HG02759 (cell line): ENCODE measurements at regions not wholly inside any gene's neighbourhood (a gene's known extent, or its start where the extent isn't known, plus 50 kb on each side); places are given as distances from the start of the nearest gene placed in this dataset.
"Not testable (repeated sequence)": the region's sequence is repeated elsewhere in the genome, so short reads cannot be mapped to it uniquely, and the experiment has no call there.

Experiments
- ATAC-seq: cut with Tn5 transposase; IDR thresholded peaks from one replicate; pipeline ENCODE4 v1.9.1; 2021; ENCODE audit warnings: mild to moderate bottlenecking, moderate library complexity; ENCODE audit not compliant: unreplicated experiment

GRCh38 chr2:106293271-106293783 lies 99.2 kb upstream of the UXS1 start:
- ATAC-seq: no peak

GRCh38 chr2:106292627-106293026 lies 98.5 kb upstream of the UXS1 start:
- no peak for ATAC-seq

DNA sequence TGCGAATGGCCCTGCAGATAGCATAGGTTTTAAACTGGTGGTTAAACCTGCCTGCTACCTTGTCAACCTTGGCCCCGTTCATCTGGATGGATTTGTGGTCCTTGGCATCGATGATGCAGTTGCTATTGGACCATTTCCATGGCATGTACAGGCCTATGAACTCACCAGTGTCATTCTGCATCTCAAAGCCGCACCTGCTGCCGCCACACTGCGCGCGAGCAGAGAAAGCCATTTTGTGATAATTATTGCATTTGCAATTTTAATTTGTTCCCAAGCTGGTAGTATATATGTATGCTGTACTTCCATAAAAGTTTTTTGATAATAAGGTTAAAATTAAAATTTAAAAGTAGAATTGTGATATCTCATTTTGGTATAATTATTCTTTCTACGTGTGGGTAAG lies 94.8 kb upstream of the UXS1 start:
- ATAC-seq: no peak

- ATAC-seq: no peak
Measured at GRCh38 chr2:106285237-106285829, 91.2 kb upstream of the UXS1 start.

GRCh38 chr2:106284691-106285202 lies 90.6 kb upstream of the UXS1 start:
- ATAC-seq: no peak

- ATAC-seq: no peak
Measured at GRCh38 chr2:106284255-106284654, 90.2 kb upstream of the UXS1 start.

DNA sequence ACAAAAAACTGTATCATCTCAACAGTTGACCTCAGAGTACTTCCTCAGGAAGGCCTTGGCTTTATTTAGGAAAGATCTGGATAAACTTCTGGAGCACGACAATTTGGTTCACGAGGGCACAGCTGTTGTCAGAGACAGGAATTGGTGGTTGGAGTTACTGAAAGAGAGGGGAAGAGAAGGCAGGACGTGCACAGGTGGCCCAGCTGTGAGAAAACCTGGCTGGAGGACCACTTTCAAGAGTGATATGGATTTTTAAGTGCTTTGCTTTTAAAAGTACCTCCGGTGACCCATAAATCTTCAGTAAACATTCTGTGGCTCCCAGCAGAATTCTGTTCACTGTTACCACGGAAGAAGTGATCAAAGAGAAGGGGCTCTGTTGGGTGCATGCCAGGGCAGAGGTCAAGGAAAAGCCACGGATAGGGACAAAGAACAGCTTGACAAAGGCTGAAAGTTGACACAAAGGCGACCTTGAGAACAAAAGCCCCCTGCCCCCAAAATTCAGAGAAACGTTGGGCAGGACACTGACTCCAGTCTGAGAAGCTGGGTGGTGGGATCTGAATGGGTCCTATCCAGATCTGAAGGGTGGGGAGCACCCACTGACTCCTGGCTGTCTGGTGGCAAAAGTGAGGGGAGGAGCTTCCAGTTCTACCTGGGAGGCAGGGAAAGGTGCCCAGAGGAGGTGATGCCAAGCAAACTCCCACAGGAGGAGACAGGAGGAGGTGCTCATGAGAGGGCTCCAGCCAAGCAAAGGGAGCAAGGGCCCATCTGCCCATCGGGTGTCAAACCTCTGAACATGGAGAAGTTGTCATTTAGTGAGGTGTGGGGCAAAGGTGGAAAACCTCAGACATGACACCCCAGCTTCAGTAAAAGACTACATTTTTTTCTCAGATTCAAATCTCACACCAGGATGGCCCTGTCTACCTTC lies 89.4 kb upstream of the UXS1 start:
- not testable (repeated sequence) for ATAC-seq

DNA sequence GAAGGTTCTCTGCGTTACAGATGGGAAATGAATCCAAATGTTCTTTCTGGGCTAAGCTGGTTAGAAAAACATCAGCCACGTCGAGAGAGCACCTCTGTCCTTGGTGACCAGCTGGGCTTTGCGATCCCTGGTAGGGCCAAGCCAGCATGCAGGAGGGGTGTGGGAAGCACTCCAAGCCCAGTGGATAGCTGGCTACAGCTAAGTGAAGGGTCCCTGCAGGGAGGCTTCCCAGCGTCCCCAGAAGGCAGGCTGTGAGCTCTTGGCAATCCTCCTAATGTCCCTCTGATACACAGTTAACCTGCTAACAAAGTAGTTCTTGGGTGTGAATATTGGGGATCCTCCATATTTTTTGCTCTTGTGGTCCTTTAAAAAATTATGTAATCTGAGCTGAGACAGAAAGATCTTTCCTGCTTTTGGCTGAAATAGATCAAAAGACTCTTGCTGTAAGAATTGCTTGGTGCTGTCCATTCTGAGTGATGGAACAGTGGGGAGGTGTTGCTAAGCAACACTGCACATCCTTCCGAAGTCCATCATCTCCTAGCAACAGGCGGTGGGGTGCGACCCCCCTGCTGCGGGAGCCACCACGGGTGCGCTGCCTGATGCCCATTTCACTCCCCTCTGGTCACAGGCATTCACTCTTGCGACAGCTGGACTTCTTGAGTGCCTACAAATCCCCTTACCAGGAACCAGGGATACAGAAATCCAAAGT lies 88.5 kb upstream of the UXS1 start:
- no peak for ATAC-seq

DNA sequence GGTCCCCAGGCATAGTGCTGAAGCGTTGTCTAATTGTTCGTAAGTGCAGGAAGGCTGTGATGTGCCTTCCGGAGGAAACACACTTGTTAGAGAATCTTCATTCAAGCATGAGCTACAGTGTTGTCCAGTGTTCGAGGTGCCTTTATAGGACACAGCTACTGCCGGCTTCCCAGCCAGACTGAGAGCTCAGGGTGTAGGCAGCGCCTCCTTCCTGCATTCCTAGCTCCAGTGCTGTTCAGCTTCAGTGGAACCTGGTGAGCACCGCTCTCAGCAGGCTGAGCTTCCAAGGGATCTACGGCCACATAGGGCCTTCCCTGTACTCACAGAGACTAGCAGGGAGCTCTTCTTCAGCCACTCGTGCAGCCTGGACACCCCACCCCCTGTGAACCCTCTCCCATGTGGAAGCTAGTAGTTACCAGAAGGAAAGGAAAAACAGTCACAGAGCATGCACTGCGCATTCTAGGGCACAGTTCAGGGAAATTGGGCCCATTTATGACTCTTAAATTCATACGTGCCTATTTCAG lies 87.9 kb upstream of the UXS1 start:
- ATAC-seq: not testable (repeated sequence)

DNA sequence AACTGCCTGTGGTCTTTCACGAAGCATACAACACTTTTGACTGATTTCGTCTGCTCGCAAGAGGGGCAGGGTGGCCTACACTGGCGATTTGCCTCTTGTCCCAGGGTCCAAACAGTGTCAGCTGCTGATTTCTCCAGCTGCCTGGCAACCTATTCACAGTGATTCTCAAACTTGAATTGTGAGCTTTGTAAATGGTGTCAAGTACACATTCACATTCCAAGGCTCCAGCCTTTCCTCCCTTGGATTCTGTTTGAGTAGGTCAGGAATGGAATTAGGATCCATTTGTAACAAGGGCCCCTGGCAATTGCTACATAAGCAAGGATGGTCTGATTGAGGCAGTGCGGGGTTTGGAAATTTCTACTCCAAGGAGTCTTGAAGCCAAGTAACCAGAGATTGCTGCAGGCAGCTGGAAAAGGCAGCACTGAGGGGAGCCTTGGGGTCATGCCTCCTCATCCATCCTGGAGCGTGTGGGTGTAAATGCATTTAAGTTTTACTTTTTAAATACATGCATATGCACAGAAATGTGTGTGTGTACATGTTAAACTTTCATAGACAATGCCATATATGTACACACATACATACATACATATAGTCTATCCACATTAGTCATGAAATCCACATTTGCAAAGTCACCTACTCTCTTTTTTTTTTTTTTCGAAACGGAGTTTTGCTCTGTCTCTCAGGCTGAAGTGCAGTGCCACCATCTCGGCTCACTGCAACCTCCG lies 86.8 kb upstream of the UXS1 start:
- ATAC-seq: no peak

DNA sequence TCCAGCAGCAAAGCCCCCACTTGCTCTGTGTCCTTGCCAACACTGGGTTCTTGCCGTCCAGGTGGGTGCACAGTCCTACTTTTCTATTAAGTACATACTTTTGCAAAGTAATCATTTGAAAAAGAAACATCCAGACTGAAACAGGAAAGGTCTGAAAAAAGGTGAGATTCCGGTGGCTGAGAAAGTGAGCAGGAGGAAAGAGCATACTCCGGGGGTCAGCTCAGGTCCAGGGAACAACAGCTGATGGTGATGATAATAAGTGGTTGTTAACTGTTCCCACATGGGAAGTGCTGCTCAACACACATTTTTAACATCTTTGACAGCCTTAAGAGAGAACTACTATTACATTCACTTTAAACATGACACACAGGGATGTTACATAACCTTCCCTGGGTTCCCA lies 86.1 kb upstream of the UXS1 start:
- no peak for ATAC-seq

DNA sequence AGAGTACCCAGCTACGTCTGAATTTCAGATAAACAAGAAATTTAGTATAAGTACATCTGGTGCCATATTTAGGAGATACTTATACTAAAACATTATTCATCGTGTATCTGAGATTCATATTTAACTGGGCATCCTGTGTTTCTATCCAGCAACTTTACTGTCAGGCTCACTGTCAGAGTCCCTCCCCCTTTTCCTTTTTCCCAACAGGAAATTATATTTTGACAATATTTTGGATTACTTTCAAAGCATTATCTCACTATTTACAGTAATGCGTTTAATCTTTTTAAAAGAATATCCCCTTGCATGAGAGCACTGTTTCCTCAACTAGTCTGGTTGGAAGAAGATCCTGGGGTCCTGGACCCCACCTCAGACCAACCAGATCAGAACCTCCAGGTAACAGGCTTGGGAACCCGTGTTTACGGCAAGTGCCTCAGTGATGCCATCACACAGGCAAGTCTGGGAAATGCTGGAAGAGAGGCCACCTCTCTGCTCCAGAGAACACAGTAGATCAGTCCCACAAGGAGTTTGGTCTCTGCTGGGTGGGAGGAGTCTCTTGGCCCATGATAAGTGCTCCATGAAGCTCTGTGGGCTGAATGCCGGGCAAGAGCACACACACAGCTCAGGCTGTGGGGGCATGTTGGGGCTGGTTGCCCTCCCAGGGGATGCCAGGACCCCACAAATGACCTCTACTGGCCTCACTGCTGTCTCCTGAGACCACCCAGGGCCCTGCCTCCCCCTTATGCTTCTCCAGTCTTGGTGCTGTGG lies 84.2 kb upstream of the UXS1 start:
- no peak for ATAC-seq

DNA sequence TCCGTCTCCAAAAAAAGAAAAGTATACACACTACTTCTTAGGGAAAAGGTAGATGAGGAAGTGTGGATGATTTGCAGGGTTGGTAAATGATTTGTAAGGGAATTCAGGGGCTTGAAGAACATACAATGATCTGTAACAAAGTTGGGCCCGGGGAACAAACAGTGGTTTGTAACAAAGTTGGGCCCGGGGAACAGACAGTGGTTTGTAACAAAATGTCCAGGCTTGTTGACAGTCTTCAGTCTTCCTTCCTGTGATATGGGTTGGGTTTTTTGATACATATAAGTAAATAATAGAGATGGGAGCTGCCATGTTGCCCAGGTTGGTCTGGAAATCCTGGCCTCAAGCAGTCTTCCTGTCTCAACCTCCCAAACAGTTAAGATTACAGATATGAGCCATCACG lies 83.3 kb upstream of the UXS1 start:
- ATAC-seq: no peak

DNA sequence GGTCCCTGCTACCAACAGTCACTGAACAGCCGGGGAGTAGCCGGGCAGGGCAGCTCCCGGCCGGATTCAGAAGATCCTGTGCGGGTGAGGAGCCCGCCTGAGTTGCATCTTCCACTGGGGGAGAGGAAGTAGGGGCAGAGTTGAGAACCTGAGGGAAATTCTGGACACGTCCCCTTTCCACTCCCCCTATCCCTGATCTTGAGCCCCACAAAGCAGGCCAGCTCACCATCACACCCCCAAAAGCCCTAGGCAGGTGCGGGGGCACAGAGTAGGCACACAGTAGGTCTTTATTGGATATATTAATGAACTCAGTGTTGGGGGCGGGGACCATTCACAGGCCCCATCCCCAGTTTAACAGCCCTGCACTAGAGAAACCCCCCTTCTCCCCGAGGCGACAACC lies 81.9 kb upstream of the UXS1 start:
- ATAC-seq: no peak

DNA sequence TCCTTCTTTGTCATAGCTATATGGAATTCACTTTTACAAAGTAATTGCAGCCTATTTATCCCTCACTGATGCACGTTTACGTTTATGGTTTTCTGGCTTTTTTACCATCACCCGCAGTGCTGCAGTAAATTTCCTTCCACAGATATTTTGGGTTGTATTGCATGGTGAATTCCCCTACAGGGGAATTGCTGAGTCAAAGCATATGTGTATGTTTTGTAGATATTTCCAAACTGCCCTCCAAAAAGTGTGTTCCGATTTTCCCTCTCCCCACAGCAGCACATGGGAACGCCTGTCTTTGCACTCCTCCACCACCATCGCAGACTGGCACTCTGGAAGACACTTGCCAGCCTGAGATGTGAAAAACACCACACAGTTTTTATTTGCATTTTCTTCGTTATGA lies 80.6 kb upstream of the UXS1 start:
- no peak for ATAC-seq

DNA sequence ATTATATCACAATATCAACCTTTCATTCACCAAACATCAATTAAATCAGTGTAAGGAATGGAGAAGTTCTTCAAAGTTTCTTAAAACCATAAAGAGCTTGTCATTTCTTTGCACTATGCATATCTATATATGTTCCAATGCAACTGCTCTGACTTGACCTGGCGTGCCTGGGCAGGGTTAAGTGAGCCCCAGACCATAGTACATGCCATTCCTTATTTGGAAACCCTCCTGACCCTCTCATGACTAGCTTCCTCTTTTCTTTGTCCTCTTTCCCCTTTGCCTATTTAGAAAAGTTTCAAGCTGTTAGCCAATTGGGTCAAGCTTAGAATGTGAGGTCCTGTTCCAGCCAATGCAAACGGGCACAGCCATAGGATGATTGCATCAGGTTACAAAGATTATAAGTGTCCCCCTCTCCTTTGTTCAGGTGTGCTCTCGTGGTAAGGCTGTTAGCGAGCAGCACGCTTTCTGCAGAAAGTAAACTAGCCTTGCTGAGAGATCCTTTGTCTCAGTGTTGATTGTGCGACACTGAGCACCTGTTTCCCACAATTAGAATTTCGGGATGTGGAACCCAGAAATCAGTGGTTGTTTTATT lies 78.2 kb upstream of the UXS1 start:
- ATAC-seq: no peak

GRCh38 chr2:106270471-106270891 lies 76.4 kb upstream of the UXS1 start:
- no peak for ATAC-seq

GRCh38 chr2:106269591-106270291 lies 75.6 kb upstream of the UXS1 start:
- ATAC-seq: peak; percentile 85

- no peak for ATAC-seq
Measured at GRCh38 chr2:106267997-106268396, 73.9 kb upstream of the UXS1 start.
